NCI-H82 treated with DMSO at 0.1 percent for 48 hours (cell line): ENCODE measurements at regions not wholly inside any gene's neighbourhood (a gene's known extent, or its start where the extent isn't known, plus 50 kb on each side); places are given as distances from the start of the nearest gene placed in this dataset.

Experiments
- DNase-seq: peaks from one replicate; lab custom pipeline; 2025; ENCODE audit not compliant: unreplicated experiment; lab: John Stamatoyannopoulos, UW

- DNase-seq: no peak
Measured at GRCh38 chr15:46207341-46207740, 572.5 kb downstream of the SQOR start.

GRCh38 chr15:46213551-46213950 lies 578.7 kb downstream of the SQOR start:
- no peak for DNase-seq

GRCh38 chr15:46222826-46223225 lies 588.0 kb downstream of the SQOR start:
- peak; percentile 28 for DNase-seq

GRCh38 chr15:46229263-46229662 lies 594.4 kb downstream of the SQOR start:
- no peak for DNase-seq

GRCh38 chr15:46231786-46232185 lies 597.0 kb downstream of the SQOR start:
- DNase-seq: peak; percentile 40

- no peak for DNase-seq
Measured at GRCh38 chr15:46232471-46232870, 597.6 kb downstream of the SQOR start.

- DNase-seq: no peak
Measured at GRCh38 chr15:46242935-46243334, 608.1 kb downstream of the SQOR start.

- no peak for DNase-seq
Measured at GRCh38 chr15:46251903-46252302, 617.1 kb downstream of the SQOR start.

GRCh38 chr15:46258056-46258455 lies 623.2 kb downstream of the SQOR start:
- no peak for DNase-seq

- no peak for DNase-seq
Measured at GRCh38 chr15:46260937-46261336, 626.1 kb downstream of the SQOR start.

GRCh38 chr15:46265664-46266347 lies 631.0 kb downstream of the SQOR start:
- peak; percentile 89 for DNase-seq

GRCh38 chr15:46266661-46267060 lies 631.8 kb downstream of the SQOR start:
- DNase-seq: peak; percentile 94

GRCh38 chr15:46270481-46271147 lies 635.8 kb downstream of the SQOR start:
- DNase-seq: no peak

- no peak for DNase-seq
Measured at GRCh38 chr15:46275701-46276100, 640.9 kb downstream of the SQOR start.

GRCh38 chr15:46277451-46277850 lies 642.6 kb downstream of the SQOR start:
- DNase-seq: no peak

GRCh38 chr15:46278062-46278461 lies 643.2 kb downstream of the SQOR start:
- peak; percentile 97 for DNase-seq

GRCh38 chr15:46278486-46279090 lies 643.8 kb downstream of the SQOR start:
- DNase-seq: peak; percentile 91

GRCh38 chr15:46280762-46281542 lies 646.1 kb downstream of the SQOR start:
- peak; percentile 90 for DNase-seq

- no peak for DNase-seq
Measured at GRCh38 chr15:46293550-46293949, 658.7 kb downstream of the SQOR start.

- no peak for DNase-seq
Measured at GRCh38 chr15:46296002-46296401, 661.2 kb downstream of the SQOR start.

- no peak for DNase-seq
Measured at GRCh38 chr15:46296797-46297196, 662.0 kb downstream of the SQOR start.

- no peak for DNase-seq
Measured at GRCh38 chr15:46297766-46298165, 662.9 kb downstream of the SQOR start.
